Colon (tissue), 2 donors: ENCODE measurements at regions not wholly inside any gene's neighbourhood (a gene's known extent, or its start where the extent isn't known, plus 50 kb on each side); places are given as distances from the start of the nearest gene placed in this dataset.
"Not testable (repeated sequence)": the region's sequence is repeated elsewhere in the genome, so short reads cannot be mapped to it uniquely, and the experiment has no call there.

Experiments used
- FAIRE-seq: peaks from 2 replicates; lab custom pipeline; 2012; peaks lifted over from hg19 to GRCh38; lab: Jason Lieb, UNC
- donor health status: control.
- donor health status: control.

DNA sequence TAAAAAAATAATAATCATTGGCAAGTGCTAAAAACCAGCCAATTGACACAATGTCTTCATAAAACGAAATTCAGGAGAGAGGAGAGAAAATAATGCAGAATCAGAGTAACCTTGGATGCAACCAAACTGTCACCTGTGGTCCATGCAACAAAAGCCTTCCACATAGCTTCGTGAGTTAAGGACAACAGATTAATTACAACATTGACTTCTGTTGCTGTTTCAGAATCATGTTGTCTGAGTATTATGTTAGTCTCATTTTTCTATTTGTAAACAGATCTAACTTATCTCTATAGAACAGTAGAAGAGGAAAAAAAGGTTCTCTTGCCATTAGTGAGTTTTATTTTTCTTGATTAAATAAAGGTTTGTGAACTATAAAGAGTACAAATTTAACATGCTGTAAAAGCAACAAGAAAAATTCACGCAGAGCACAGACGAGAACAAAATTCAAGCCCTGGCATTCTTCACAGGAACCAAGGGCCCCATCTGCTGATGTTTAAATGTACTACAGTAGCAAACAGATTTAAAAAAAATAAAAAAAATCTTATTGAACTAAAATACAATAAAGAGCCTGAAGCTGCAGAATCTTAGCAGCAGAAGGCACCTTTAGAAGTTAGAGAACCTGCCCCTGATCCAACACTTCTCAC, 381.1 kb upstream of the PKN2 start:
- no peak for FAIRE-seq

DNA sequence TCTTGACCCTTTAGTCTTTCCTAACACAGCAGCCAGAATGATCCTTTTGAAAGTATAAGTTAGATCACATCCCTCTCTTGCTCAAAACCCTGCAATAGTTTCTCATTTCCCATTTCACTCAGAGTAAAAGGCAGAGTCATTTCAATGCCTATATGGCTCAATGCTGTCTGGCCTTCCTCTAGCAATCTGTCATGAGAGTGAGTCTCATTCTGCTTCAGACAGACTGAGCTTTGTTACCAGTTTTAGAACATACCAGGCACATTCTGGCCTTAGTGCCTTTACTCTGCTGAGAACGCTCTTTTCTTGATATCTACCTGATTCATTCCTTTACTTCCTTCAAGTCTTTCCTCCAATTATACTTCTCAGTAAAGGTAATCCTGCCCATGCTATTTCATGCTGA, 372.8 kb upstream of the PKN2 start:
- FAIRE-seq, result no peak

DNA sequence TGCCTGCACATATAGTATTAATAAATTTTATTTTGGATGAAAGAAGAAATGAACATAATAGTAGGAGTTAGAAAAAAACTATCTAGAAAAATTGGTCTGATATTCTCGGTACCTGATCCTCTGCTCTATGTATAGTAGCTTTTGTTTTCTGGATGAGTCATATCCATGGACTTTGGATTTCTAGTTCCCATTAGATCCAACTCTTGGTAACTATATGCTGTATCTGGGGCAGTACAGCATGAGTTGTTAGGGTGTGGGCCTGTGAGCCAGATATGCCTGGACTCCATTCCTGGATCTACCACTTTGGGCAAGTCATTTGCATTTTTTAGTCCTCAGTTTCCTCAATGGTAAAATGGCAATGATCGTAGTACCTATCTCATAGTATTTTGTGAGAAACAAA, 372.2 kb upstream of the PKN2 start:
- FAIRE-seq, result no peak

DNA sequence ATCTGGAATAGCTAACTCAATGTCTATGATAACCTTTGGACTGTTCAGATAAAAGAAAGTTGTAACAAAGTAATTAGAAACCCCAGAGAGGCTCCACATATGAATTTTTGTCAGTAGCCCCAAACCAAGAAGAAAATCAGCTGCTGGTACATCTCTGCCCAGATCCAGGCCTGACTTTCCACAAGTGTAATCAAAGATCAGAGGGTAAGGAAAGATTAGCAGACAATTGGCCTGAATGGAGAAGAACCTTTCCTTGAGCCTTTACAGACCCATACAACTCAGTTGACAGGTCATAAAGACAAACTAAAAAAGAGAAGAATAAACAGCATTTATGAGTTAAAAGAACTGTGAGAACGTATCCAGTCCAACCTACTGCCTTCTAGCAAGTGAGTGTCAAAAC, 366.7 kb upstream of the PKN2 start:
- FAIRE-seq, result no peak

DNA sequence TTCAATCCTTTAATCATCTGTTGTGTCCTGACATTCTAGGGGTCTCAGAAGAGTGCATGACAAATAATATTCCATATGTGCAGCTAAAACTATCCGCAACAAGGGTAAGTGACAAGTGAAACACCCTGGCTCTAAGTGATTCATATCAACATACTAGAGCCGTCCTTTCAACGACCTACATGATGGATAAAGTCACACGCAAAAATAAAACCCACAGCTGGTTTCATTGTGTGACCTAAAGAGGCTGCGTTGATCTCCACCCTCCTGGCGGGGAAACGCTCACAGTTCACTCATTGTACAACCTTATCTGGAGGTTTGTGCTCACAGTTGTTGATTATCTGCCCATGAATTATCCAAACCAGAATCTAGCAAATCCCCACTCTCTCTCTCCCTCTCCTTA, 365.3 kb upstream of the PKN2 start:
- no peak for FAIRE-seq

DNA sequence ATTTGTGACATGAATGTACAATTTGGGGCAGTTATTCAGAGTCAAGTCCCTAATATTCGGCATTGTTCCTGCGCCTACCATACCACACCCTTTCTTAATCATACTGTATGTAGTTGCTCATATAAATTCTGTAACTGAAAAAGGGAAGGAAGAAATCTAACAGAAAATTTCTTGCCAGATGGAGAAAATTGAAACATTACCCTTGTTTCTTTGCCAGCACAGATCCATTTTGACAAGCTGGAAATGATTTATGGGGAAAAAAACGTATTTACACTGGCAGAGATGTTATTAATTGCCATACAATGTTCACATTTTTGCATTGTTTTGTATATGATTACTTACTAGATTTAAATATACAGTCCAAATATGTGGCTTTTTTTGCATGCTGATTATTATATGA, 363.8 kb upstream of the PKN2 start:
- no peak for FAIRE-seq

DNA sequence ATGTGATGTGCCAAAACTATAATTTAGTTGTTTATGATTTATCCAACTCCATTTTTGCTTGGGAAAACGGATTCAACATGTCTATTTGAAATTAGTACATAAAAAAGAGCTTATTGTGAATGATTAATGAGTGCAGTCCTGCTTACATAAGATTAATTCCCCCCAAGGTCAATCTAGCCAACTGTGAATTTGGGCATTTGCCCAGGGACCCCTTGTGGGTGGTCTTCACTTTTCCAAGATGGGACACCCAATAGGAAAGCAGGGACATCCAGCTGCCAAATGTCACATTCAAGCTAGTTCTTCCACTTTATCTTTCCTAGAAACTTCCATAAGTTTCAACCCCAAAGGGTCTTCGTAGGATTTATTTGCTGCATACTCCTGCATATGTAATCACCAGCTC, 362.4 kb upstream of the PKN2 start:
- no peak for FAIRE-seq

DNA sequence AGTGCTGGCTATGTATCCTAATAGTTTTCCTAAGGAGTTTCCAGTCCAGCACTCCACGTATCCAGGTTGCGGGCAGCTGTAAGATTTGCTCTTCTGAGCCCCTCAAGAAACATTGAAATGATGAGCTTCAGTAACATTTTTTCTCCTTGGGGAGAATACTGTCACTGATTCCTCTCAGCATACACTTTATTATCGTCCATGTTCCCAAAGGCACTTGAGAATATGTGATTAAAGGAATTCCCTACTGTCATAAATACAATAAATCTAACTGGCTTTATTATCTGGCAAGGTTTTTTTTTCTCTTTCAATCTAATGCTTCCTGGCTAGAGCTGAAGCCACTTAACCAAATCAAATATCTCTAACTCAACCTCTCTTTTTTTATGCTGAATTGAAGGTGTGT, 359.2 kb upstream of the PKN2 start:
- no peak for FAIRE-seq

DNA sequence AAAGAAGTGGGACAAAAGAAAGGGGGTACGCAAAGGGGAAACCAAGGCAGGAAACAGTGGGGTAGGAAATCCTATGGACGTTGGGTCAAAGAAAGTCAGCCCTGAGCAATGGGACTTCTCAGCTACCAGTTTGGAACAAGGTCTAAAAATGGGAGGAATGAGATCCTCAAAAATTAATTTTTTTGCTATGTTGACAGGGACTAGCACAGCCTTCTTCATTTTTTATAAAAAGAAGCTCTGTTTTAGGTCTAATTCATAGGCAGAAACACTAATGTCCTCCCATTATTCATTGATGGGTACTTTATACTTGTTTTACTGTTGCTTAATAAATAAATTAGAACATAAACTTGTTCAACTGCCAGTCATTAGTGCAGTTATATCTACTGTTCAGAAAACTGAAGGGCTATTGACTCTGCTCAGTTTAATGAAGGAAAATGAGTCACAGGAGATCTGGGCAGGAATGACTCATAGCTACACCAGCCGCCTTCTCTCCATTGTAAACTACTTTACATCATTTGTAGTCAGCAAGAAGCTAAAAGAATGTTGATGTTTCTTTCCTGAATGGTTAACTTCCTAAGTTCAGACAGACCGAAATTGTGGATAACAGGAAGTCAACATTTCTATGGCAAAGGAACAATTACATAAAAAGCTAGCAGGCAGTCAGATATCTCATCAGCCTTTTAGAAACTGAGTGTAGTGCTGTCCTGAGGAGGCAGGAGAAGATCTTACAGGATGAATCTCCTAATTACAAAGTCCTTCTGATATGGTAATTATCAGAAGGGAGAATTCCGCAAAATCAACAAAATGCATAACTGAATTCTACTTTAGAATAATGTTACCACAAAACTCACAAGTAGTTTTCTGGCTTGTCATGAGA, 356.4 kb upstream of the PKN2 start:
- no peak for FAIRE-seq

DNA sequence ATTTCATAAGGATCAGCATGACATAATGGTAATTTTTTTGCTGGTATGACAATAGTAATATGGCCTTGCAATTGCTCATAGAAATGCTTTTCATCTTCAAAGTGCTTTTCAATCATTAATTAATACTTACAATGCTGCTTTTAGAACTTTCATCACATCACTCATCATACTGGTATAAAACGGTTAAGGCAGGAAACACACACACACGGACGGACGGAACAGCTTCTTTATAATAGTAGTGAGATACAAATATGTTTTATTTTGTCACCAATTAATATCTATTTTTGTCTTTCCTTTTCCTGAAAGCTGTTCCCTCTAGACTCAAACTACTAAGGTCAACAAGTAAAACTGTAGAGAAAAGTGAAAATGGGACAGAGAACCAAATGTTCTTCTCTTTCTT, 353.9 kb upstream of the PKN2 start:
- FAIRE-seq, result no peak

DNA sequence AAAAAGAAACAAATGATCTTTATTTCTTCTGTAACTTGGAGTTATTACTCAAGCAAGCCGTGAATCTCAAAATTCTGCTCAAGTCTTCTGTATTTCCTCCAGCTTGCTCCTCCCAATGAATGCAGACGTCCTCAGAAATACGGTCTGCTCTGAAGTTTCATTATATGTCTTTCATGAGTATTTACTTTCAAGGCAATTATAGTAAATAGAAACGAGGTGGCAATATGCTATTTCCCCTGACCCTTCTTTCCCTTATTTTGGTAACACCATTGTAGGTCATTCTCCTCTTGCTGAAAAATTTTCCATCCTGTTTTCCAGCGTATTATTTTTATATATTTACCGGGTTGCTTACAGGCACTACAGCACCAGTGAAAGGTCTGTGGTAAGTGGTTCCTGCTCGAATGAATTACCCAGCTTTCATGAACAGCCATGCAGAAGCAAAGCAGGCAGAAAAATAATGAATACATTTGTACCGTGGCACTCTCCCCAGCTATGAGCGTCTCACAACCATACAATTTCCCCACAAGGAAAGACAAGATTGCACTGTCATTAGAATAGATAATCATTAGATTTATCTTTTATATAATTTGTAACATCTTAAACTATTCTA, 350.9 kb upstream of the PKN2 start:
- no peak for FAIRE-seq

DNA sequence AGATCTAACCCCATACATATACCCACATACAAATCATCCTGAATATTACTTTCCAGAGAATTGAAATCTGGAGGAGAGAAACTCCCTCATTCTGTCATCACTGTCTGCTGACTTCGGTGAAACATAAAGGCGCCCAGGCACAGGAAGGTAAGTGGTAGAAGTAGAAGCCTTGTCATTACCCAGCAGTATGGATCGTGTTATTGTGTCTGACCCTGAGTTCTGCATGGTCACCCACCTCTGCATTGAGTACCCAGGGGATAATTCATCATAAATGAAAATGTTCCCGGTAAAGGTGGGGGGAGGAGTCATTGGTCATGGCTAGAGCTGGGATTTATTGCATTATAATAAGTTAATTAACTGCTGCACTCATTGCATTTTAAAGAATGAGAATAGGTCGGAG, 342.6 kb upstream of the PKN2 start:
- no peak for FAIRE-seq

DNA sequence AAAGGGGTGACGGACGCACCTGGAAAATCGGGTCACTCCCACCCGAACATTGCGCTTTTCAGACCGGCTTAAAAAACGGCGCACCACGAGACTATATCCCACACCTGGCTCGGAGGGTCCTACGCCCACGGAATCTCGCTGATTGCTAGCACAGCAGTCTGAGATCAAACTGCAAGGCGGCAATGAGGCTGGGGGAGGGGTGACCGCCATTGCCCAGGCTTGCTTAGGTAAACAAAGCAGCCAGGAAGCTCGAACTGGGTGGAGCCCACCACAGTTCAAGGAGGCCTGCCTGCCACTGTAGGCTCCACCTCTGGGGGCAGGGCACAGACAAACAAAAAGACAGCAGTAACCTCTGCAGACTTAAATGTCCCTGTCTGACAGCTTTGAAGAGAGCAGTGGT, 342.0 kb upstream of the PKN2 start:
- FAIRE-seq, result not testable (repeated sequence)

DNA sequence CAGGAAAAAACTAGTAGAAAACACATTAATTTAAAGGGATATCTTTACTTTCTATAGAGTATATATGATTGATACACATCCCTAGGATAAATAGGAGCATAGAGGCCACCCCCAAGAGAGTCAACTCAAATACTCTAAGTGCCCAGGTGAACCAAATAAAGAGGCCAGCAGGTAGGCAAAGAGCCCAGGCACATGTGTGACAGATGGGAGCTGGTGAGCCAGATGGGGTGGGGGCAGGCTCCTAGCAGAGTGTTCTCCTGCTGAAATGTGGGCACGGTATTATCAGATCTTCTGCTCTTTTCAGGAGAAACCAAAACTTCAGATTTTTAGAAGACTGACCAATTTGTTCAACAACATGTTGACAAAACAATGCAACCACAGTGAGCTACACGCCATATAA, 333.4 kb upstream of the PKN2 start:
- no peak for FAIRE-seq

DNA sequence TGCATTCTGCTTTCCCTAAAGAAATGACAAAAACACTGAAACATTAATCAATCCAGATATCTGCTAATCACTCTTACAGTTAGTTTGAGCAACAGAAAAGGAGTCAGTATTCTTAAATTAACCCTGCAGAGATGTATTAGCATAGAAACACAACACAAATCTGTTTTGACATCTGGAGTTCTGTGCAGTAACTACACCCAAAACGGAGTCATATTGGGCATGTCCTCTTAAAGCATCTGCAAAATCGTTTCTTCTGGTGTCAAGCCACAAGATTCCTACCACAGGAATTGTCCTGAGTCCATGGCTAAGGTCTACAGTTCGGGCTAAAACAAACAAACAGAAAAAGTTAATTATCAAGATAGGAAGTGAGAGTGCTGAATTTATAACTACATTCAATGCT, 332.1 kb upstream of the PKN2 start:
- no peak for FAIRE-seq

DNA sequence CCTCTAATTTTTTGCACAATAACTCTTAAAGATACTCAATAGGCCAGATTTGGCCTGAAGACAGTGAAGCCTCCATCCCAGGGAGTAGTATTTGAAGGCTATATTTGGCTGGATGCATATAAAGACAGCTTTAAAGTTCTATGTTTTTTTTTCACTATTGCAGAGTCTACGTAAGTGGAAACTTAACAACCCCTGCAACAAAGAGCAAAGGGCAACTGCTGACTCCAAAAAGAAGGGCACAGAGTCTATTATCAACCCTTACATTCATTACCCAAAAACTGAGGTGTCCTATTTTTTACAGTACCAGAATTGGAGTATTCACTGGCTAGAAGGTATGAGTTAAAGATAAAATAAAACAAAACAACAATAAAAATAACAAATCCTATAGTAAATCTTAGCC, 329.8 kb upstream of the PKN2 start:
- FAIRE-seq, result no peak

DNA sequence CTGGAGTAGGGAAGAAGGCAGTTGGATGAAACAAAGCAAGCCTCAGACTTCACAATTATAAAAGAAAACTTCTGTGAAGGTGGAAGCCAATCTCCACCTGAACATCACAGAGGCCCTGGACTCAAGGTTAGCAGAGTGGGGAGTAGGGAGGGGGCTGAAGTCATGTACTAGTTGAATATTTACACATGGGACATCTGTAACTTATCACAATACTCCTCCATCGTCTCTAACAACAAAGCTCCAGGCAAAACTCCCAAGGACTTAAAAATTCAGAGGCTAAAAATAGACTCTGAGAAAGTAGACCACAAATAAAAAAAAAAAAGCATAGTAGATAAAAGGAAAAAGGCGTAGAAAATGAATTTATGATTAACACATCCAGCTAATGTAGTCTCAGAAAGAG, 326.3 kb upstream of the PKN2 start:
- FAIRE-seq, result no peak

DNA sequence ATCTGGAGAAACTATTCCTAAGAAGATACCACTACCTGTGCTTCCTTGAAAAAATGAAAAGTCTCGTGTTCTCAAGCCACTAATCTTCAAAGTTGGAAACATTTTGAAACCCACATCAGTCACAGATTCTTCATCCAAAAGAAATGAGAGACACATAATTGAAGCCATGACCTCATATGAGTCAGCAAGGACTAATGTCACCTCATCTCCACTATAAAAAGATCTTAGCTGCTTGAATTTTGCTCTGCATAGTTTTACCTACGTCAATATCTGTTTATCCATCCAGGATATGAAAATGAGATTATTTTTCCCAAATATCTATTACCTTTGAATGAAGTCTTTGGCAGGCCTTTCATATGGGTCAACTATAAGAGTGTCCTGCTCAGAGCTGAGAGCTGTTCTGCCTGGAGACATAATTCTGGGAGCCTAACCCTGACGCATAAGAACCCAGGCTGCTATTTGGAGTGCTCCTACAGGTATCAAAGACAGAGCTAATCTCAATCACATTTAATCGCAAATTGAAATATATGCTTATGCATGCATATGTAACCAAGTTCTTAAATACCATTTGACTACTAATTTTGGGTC, 312.5 kb upstream of the PKN2 start:
- FAIRE-seq, result no peak

DNA sequence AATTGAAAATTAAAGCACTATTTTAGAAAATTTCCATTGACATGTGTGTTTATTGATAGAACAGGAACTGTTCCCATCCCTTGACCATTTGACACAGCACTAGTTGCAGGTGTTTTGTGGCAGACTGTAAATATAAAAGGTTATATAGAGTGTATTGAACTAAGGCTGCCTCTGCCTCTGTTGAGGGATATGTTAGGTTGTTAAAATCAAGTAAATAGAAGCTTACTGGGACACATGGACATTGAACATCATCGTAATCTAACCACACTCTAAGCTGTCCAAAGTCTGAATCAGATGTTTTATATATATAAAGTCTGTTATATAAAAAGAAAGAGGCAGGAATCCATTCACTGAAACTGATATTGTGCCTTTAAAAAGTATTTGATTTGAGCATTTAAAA, 308.1 kb upstream of the PKN2 start:
- FAIRE-seq, result no peak

DNA sequence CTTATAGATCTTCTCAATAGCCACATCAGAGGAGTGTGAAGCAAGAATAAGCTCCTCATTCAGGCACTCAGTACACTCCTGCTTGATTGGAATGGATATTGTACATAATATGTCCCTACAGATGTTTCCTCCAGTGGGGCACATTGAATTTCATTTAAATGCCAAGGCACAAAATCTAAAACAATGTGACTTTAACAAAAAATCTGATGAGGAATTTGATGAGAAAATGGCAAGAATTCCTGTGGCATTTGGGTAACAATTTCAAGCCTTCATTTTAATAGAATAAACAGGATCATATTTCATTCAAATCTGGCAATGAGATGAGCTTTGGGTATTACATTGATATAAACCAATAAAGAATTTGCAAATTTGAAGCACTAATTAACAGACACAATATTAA, 307.7 kb upstream of the PKN2 start:
- FAIRE-seq, result no peak

DNA sequence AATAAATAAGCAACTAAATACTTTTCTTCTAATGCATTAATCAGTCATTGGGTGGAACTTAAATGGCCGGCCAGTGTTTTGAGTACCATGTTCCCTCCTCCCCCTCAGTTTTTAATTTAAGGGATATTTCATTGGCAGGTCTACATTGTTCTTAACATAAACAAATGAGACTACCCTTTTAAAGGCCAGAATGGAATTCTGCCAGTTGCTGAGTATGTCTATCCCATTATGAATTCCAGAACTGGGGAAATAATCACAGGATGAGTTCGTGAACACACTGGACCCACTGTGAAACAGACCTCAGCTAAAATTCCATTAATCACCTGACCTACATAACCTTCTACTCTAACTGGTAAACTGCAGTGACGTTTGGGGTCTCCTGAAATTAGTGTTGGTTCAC, 305.5 kb upstream of the PKN2 start:
- no peak for FAIRE-seq

DNA sequence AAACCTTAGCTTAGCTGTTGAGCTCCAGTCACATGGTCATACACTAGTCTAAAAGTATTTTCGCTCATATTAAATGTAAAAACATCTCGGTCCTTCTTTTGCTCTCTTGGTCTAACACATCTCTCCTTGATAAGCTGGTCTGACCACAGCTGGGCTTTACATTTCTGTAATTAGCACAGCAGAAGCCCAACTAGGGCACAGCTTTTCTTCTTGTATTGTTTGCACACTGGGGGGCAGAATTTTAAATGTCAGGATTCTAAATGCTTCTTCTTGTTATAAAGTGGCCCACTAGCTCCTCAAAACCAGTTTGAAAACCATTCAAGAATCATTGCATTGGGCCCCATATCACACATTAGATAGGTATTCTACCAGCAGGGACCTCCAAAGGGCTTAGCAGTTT, 289.1 kb upstream of the PKN2 start:
- FAIRE-seq, result no peak

DNA sequence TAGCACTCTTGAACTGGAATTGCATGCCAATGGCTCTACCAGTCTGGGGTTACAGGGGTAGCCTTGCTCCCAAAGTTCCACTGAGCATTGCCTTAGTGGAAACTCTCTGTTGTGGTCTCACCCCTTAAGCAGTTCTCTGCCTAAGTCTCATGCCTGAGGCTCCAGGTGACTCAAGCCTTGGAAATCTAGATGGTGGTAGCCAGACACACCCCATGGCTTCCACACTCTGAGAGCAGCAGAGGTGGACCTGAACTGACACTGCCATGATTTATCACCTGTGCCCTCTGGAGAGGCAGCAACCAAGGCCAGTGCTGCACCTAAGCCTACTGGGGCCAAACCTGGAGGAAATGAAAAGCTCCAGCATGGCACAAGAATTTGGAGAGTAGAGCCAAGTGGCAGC, 285.7 kb upstream of the PKN2 start:
- FAIRE-seq, result no peak
